LNCaP clone FGC (cell line): ENCODE measurements at regions not wholly inside any gene's neighbourhood (a gene's known extent, or its start where the extent isn't known, plus 50 kb on each side); places are given as distances from the start of the nearest gene placed in this dataset.
A peak's percentile ranks its signal among the peaks of the same experiment; 100 is the strongest.

Experiments used
- DNase-seq: peaks from one replicate; pipeline ENCODE4 v3.0.0-alpha.2; 2011; ENCODE audit warnings: low read depth
- H3K4me3 ChIP-seq: 2 replicates; pipeline ENCODE4 v1.5.1; 2011; ENCODE audit warnings: mild to moderate bottlenecking, low read depth, low read length, control low read depth
- TF ChIP-seq, protein P1 (sequence below): IDR thresholded peaks from 2 replicates; pipeline ENCODE4 v1.5.1; 2012; ENCODE audit warnings: mild to moderate bottlenecking; ENCODE audit not compliant: control insufficient read depth, insufficient read depth; ENCODE audit errors: extremely low read depth

DNA sequence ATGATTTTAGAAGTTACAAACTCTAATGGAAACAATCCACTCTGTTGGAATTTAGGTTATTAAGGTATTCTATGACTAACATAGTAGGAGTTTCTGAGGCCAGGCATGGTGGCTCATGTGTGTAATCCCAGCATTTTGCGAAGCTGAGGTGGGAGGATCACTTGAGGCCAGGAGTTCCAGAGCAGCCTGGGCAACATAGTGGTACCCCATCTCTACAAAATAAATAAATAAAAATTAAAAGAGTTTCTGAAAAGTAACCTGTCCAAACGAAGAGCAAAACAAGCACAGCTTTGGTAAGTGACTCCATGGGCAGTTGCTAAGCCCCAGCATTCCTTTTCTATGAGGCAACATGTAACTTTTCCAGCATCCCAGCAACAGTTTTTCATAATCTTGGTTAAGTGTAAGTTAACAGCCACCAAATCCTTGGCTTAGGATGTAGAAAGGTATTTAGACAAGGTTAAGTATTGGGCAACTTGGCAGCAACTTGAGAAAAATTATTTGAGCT lies 86.3 kb downstream of the SOX4 start:
- TF ChIP-seq, protein P1, sequence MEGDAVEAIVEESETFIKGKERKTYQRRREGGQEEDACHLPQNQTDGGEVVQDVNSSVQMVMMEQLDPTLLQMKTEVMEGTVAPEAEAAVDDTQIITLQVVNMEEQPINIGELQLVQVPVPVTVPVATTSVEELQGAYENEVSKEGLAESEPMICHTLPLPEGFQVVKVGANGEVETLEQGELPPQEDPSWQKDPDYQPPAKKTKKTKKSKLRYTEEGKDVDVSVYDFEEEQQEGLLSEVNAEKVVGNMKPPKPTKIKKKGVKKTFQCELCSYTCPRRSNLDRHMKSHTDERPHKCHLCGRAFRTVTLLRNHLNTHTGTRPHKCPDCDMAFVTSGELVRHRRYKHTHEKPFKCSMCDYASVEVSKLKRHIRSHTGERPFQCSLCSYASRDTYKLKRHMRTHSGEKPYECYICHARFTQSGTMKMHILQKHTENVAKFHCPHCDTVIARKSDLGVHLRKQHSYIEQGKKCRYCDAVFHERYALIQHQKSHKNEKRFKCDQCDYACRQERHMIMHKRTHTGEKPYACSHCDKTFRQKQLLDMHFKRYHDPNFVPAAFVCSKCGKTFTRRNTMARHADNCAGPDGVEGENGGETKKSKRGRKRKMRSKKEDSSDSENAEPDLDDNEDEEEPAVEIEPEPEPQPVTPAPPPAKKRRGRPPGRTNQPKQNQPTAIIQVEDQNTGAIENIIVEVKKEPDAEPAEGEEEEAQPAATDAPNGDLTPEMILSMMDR = no peak
- H3K4me3 ChIP-seq = no peak overlapping the region
- no peak for DNase-seq

DNA sequence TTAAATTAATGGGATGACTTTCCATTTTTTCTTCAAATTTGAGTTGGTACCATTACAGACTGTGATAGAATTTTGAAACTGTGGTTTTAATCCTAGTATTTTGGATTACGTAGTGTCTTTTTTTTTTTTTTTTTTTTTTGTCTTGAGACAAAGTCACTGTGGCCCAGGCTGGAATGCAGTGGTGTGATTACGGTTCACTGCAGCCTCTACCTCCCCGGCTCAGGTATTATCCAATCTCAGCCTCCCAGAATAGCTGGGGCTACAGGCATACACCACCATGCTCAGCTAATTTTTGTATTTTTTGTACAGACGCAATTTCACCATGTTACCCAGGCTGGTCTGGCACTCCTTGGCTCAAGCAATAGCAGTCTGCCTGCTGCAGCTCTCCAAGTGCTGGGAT lies 87.1 kb downstream of the SOX4 start:
- no peak for DNase-seq
- H3K4me3 ChIP-seq = no peak overlapping the region
- TF ChIP-seq, protein P1 = no peak

DNA sequence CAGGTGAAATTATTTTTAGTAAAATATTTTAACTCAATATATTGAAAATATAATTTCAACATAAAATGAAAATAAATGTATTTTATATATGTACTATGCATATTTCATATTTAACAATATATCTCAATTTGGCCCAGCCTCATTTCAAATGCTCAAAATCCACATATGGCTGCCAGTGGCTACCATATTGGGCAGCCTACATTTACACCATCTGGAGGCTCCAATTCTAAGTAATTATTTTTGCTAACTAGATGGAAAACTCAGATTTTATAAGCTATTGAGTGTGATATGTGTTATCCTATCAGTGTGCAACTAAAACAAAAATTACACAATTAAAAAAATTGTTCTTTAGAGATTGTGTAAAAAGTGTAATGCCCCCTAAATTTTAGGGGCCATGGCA lies 96.9 kb downstream of the SOX4 start:
- TF ChIP-seq, protein P1 = no peak
- H3K4me3 ChIP-seq = no peak overlapping the region
- no peak for DNase-seq

DNA sequence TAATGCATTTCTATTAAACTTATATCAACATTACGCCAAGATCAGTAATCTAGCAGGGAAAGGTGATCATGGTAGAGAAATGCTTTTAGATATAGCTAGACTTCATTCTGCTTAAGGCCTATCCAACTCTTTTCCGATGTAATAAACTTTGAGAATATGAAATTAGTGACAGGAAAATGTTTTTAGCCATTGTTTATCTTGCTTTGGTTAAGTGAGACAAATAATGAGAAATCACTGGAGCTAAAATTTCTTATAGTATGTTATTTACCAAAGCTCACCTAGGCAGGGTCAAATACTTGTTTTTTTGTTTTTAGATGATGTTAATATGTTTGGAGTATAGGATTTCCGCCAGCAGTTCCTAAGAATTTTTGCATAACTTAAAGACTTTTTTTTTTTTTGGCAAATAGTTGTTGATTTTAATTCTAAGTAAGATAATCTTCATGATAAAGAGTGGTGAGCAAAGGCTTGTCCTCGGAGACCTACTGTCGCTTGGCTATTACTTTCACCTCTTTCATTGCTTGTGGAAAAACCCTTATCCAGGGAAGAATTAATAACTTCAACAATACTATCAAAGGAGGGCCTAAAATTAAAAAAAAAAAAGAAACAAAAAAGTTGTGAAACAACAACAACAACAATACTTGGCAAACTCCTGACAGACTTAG lies 98.3 kb downstream of the SOX4 start:
- no peak for DNase-seq
- no peak overlapping the region for H3K4me3 ChIP-seq
- TF ChIP-seq, protein P1 = no peak

DNA sequence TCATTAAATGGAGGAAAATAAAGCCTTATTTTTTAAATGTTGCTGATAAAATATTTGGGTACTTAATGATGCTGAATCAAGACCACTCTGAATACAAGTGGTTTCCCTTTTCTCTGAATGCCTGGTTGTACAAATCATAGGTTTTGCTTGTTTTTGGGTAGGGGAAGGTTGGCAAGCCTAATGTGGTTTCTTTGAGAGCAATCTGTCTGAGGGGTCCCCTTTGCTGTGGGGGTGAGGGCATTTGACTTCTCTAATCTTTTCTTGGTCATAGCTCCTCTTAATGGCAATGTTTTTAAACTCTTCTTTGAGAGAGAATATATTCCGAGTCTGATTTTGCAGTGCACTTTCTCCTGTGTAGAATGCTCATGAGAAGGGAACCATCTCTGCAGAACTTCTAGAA lies 99.2 kb downstream of the SOX4 start:
- H3K4me3 ChIP-seq = no peak overlapping the region
- DNase-seq = no peak

DNA sequence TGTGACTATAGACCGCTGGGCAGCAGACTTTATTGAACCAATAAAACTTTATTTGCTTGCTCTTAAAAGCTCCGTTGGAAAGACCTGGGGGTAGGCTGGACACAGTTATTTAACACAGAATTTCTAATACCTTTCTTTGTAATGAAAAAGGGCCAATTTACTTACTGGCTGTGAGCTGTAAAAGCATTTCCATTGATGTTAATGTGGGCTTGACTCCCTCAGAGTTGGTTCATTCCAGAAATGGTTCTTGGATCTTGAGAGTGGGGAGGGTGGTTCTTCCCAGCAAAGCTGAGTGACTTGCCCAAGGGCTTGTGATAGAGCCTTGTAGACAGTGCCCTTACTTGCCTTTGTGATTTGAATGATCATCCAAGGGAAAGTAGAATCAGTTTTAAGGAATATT lies 100.6 kb downstream of the SOX4 start:
- DNase-seq = peak; percentile 46
- no peak overlapping the region for H3K4me3 ChIP-seq
- TF ChIP-seq, protein P1 = no peak

More for the DNA sequence above, 99.2 kb downstream of the SOX4 start:
- TF ChIP-seq, protein P1 = no peak

DNA sequence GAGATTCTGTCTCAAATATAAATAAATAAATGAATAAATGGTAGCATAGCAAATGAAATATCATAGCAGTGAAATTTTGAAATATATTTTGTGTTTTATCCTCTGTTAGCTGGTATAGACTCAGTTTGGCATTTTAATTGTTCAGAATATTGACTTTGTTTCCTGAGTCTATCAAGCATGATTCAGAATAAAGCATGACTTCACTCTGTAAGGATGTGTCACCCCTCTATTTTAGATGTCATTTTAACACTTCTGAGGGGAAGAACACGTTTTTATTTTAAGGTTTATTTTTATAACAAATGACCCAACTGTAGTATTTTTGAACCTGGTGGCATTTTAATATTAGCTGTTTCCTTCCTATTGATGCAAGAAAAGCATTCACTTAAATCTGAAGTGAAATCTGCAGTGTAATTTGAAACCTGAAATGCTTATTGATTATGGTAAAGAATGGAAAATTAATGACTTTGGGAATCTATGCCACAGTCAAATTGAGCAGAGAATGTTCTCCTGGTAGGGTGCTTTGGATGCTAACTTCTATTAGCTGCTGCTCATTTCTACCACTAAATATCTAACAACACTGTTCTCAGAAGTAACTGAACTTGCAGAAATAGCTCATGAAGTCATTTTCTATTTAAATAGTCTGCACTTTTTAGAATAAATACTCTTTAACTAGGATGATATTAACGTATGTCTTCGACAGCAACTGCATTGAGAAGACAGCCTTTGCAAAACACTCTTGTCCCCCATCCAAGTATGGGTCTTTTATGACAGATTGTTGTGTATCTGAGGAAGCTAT lies 114.2 kb downstream of the SOX4 start:
- TF ChIP-seq, protein P1 = no peak
- H3K4me3 ChIP-seq = no peak overlapping the region
- no peak for DNase-seq
